PC-3 (cell line): ENCODE measurements at regions not wholly inside any gene's neighbourhood (a gene's known extent, or its start where the extent isn't known, plus 50 kb on each side); places are given as distances from the start of the nearest gene placed in this dataset.

Experiments
- ATAC-seq: fragments of 200-7000 bp; cut with Tn5 transposase; 2 replicates; pipeline ENCODE4 v1.9.1; 2020; ENCODE audit warnings: mild to moderate bottlenecking, moderate library complexity
- BruUV-seq: library from RNA; stranded (reverse); fragments of 400-500 nt; replicated peaks from 2 replicates; lab custom pipeline; 2021; lab: Mats Ljungman, UMichigan
- CTCF ChIA-PET: fragments of 300-600 bp; sonication (Branson Sonifier 250); formaldehyde crosslinking; loops from one replicate; lab custom pipeline; 2022; ENCODE audit warnings: antibody characterized with exemption; lab: Charles Lee
- POLR2A ChIA-PET: fragments of 300-600 bp; sonication (Branson Sonifier 250); formaldehyde crosslinking; loops from one replicate; lab custom pipeline; 2022; ENCODE audit warnings: antibody characterized with exemption; ENCODE audit not compliant: unreplicated experiment; lab: Charles Lee
- DNase-seq: peaks from one replicate; pipeline ENCODE4 v3.0.0-alpha.2; 2015
- H2AFZ ChIP-seq: fragments of 300-600 bp; sonication (generic); 2 replicates; pipeline ENCODE4 v1.6.0; 2016; ENCODE audit warnings: antibody characterized with exemption, low read length
- H3F3A ChIP-seq: fragments of 300-600 bp; sonication (generic); one replicate; pipeline ENCODE4 v1.6.0; 2017; ENCODE audit warnings: antibody characterized with exemption, low read length, control low read depth, mild to moderate bottlenecking; ENCODE audit not compliant: unreplicated experiment
- H3K27ac ChIP-seq: fragments of 300-600 bp; sonication (generic); 2 replicates; pipeline ENCODE4 v1.5.1; 2016; ENCODE audit warnings: mild to moderate bottlenecking, low read length
- H3K27me3 ChIP-seq: fragments of 300-600 bp; sonication (generic); 2 replicates; pipeline ENCODE4 v1.6.1; 2016; ENCODE audit warnings: low read length, mixed read lengths
- H3K36me3 ChIP-seq: fragments of 300-600 bp; sonication (generic); 2 replicates; pipeline ENCODE4 v1.6.1; 2016; ENCODE audit warnings: low read depth, mixed run types, low read length, mixed read lengths
- H3K4me1 ChIP-seq: fragments of 300-600 bp; sonication (generic); 2 replicates; pipeline ENCODE4 v1.5.1; 2016; ENCODE audit warnings: low read length; ENCODE audit not compliant: insufficient read depth
- H3K4me2 ChIP-seq: fragments of 300-600 bp; sonication (generic); 2 replicates; pipeline ENCODE4 v1.6.0; 2016; ENCODE audit warnings: low read length
- H3K4me3 ChIP-seq: fragments of 300-600 bp; sonication (generic); 2 replicates; pipeline ENCODE4 v1.5.1; 2016; ENCODE audit warnings: mild to moderate bottlenecking, low read length, mixed read lengths
- H3K79me2 ChIP-seq: fragments of 300-600 bp; sonication (generic); 2 replicates; pipeline ENCODE4 v1.6.1; 2017; ENCODE audit warnings: low read length, mixed read lengths
- H3K9ac ChIP-seq: fragments of 300-600 bp; sonication (generic); 2 replicates; pipeline ENCODE4 v1.6.0; 2016; ENCODE audit warnings: mild to moderate bottlenecking, low read length
- H3K9me2 ChIP-seq: fragments of 300-600 bp; sonication (generic); replicated peaks from 2 replicates; pipeline ENCODE4 v1.6.1; 2016; ENCODE audit warnings: mixed run types, low read length, mixed read lengths
- H3K9me3 ChIP-seq: fragments of 300-600 bp; sonication (generic); 2 replicates; pipeline ENCODE4 v1.6.1; 2016; ENCODE audit warnings: low read length, mixed read lengths
- H4K20me1 ChIP-seq: fragments of 300-600 bp; sonication (generic); 2 replicates; pipeline ENCODE4 v1.6.1; 2016; ENCODE audit warnings: low read length, mixed read lengths
- EZH2 ChIP-seq: fragments of 300-600 bp; sonication (generic); IDR thresholded peaks from one replicate; pipeline ENCODE4 v1.6.1; 2017; ENCODE audit warnings: antibody characterized with exemption, mild to moderate bottlenecking, low read length; ENCODE audit not compliant: unreplicated experiment
- EZH2phosphoT487 ChIP-seq: fragments of 300-600 bp; sonication (generic); IDR thresholded peaks from 2 replicates; pipeline ENCODE4 v1.6.1; 2018; ENCODE audit warnings: mild to moderate bottlenecking, antibody characterized with exemption, low read length, borderline replicate concordance
- intact Hi-C: fragments of 100-400 bp; cut with micrococcal nuclease; formaldehyde crosslinking; loops from 2 replicates; pipeline ENCODE4 v1.9.0; 2023
- TF ChIP-seq, protein P1 (sequence below): fragments of 300-600 bp; sonication (generic); conservative IDR thresholded peaks from 2 replicates; pipeline ENCODE4 v1.5.1; 2017; ENCODE audit warnings: antibody characterized with exemption, low read depth, mild to moderate bottlenecking, low read length

DNA sequence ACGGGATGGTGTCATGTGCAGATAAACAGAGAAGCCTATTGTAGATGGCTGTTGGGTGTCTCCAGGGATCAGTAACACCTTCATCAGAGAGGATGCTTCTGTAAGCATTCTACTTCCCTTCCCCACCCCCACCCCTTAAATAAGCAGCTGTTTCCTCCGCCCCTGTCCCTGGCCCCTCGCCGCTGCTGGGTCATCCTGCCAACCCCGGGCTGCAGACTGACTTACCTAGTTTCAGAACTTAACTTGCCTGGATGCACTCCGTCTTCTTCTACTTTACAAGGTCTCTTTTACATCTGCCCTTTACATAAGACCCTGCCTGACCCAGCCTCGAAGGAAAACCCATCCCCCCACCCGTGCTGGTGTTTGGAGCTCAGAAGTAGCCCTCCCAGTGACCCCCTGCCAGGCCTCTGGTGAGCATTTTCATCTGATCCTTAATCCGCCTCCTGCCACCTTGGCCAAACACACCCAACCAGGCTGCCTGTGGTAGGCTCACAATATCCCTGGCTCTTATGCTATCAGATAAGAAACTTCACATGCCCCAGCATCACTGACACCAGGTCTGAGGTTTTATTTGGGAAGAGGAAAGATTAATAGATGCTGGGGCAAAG, 103.0 kb upstream of the HES1 start:
- DNase-seq (no peak), ATAC-seq (no peak)
- no TSS peak for BruUV-seq
- no peak overlapping the region for H3K4me2 ChIP-seq
- H3F3A ChIP-seq: no peaks in the 10 kb centered on the region
- intact Hi-C loops: no loop called here
- no peaks in the 10 kb centered on the region for H3K79me2 ChIP-seq
- CTCF ChIA-PET: no interaction called here
- H3K36me3 ChIP-seq: no peaks in the 10 kb centered on the region
- TF ChIP-seq, protein P1, sequence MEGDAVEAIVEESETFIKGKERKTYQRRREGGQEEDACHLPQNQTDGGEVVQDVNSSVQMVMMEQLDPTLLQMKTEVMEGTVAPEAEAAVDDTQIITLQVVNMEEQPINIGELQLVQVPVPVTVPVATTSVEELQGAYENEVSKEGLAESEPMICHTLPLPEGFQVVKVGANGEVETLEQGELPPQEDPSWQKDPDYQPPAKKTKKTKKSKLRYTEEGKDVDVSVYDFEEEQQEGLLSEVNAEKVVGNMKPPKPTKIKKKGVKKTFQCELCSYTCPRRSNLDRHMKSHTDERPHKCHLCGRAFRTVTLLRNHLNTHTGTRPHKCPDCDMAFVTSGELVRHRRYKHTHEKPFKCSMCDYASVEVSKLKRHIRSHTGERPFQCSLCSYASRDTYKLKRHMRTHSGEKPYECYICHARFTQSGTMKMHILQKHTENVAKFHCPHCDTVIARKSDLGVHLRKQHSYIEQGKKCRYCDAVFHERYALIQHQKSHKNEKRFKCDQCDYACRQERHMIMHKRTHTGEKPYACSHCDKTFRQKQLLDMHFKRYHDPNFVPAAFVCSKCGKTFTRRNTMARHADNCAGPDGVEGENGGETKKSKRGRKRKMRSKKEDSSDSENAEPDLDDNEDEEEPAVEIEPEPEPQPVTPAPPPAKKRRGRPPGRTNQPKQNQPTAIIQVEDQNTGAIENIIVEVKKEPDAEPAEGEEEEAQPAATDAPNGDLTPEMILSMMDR: no peak
- TF ChIP-seq EZH2phosphoT487 (no peak), EZH2 (no peak)
- H4K20me1 ChIP-seq: no peaks in the 10 kb centered on the region
- no peak overlapping the region for H3K4me3 ChIP-seq
- H3K9ac ChIP-seq: no peak overlapping the region
- H3K27ac ChIP-seq: no peak overlapping the region
- POLR2A ChIA-PET: no interaction called here
- no peaks in the 10 kb centered on the region for H3K9me3 ChIP-seq
- no peaks in the 10 kb centered on the region for H3K4me1 ChIP-seq
- no peak overlapping the region for H2AFZ ChIP-seq
- H3K9me2 ChIP-seq: no peaks in the 10 kb centered on the region
- H3K27me3 ChIP-seq: no peaks in the 10 kb centered on the region

DNA sequence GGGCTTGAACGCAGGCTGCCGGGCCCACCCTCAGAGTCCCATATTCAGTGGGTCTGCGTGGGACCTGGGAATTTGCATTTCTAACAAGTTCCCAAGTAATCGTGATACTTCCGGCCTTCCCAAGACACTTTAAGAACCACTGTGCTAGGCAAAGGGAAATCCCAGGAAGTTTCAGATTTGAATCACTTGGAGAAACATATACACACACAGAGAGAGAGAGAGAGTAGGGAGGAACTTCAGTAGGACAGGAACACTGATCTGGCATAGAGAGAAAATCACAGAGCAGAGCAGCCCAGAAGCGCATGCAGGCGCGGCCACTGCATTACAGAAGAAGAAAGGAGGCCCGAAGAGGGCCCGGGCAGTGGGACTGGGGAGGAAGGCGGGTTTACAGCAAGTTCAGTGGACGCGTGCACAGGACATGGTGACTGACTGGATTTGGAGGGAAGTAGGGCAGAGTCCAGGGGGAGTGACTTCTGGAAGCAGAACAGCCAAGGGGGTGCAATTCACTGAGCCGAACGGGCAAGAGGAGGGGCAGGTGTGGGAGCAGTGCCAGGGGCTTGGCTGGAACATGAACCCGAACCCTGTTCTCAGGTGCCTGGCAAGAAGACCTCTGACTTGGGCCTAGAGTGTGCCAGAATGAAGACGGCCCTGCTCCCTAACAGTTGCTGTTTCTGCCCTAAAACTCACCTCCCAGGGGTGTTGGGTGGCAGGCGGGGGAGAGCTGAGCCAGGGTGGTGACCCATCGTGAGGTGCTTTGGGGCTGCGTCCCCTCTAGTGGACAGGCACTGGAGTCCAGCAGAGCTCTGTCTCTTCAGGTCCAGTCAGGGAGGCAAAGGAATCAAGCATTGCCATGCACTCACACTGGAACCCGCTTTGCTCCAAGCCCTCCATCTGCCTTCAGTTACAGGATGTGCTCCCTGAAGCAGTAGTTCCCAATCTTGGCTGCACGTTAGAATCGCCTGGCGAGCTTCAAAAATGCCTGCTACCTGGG, 101.3 kb upstream of the HES1 start:
- TF ChIP-seq EZH2 (no peak), EZH2phosphoT487 (no peak)
- TF ChIP-seq, protein P1: no peak
- no peak overlapping the region for H3K9ac ChIP-seq
- no peak overlapping the region for H3K4me2 ChIP-seq
- H3K4me3 ChIP-seq: no peak overlapping the region
- POLR2A ChIA-PET: no interaction called here
- no peaks in the 10 kb centered on the region for H3K9me3 ChIP-seq
- H3K79me2 ChIP-seq: no peaks in the 10 kb centered on the region
- H4K20me1 ChIP-seq: no peaks in the 10 kb centered on the region
- no peak overlapping the region for H3K27ac ChIP-seq
- H3K27me3 ChIP-seq: no peaks in the 10 kb centered on the region
- intact Hi-C loops: no loop called here
- no peak overlapping the region for H2AFZ ChIP-seq
- no peaks in the 10 kb centered on the region for H3F3A ChIP-seq
- no peaks in the 10 kb centered on the region for H3K4me1 ChIP-seq
- BruUV-seq: no TSS peak
- ATAC-seq (no peak), DNase-seq (no peak)
- CTCF ChIA-PET: no interaction called here
- no peaks in the 10 kb centered on the region for H3K36me3 ChIP-seq
- H3K9me2 ChIP-seq: no peaks in the 10 kb centered on the region
